ENCODE measurements at regions not wholly inside any gene's neighbourhood (a gene's known extent, or its start where the extent isn't known, plus 50 kb on each side); places are given as distances from the start of the nearest gene placed in this dataset.

- Histone ChIP-seq H3K4me1 (ENCODE audit: insufficient read depth, low read length) (no peaks in the 10 kb centered on the region), H3K9ac (ENCODE audit: low read length) (no peak overlapping the region), H3K4me2 (ENCODE audit: low read length) (no peak overlapping the region), H3K36me3 (ENCODE audit: insufficient read depth, low read length) (no peaks in the 10 kb centered on the region), H3K79me2 (ENCODE audit: insufficient read depth, low read length) (no peaks in the 10 kb centered on the region), H3K27me3 (ENCODE audit: insufficient read depth, low read length) (no peaks in the 10 kb centered on the region), H4K20me1 (ENCODE audit: insufficient read depth, low read length) (no peaks in the 10 kb centered on the region), H3K4me3 (ENCODE audit: insufficient read depth, low read depth, low read length) (no peak overlapping the region), H3K9me3 (ENCODE audit: insufficient read depth, low read depth, low read length) (no peaks in the 10 kb centered on the region), H2AFZ (ENCODE audit: low read depth, low read length) (no peak overlapping the region), H3K27ac (ENCODE audit: low read depth, low read length) (no peak overlapping the region)
- Mint-ChIP-seq H3K27me3 (ENCODE audit: low read depth, unreplicated experiment) (no peaks in the 10 kb centered on the region), H3K9me3 (ENCODE audit: unreplicated experiment) (no peaks in the 10 kb centered on the region), H3K4me3 (ENCODE audit: unreplicated experiment) (no peak overlapping the region), H3K36me3 (ENCODE audit: low read depth, unreplicated experiment) (no peaks in the 10 kb centered on the region), H3K27ac (ENCODE audit: unreplicated experiment) (no peak overlapping the region), H3K4me1 (ENCODE audit: low read depth, unreplicated experiment) (no peaks in the 10 kb centered on the region)
- no peak for DNase-seq (ENCODE audit: low read depth)
- TF ChIP-seq CTCF (IDR thresholded peaks at IDR 0.05; ENCODE audit: insufficient read depth, low read depth, low read length) (no peak), EZH2 (IDR thresholded peaks at IDR 0.05; ENCODE audit: insufficient read depth, low read length) (no peak)
- FAIRE-seq, result no peak
Measured at GRCh38 chrX:28303486-28303885, 283.8 kb upstream of the IL1RAPL1 start.

- Histone ChIP-seq H3K9me3 (ENCODE audit: insufficient read depth, low read depth, low read length) (no peaks in the 10 kb centered on the region), H3K4me2 (ENCODE audit: low read length) (no peak overlapping the region), H3K27me3 (ENCODE audit: insufficient read depth, low read length) (no peaks in the 10 kb centered on the region), H2AFZ (ENCODE audit: low read depth, low read length) (no peak overlapping the region), H3K9ac (ENCODE audit: low read length) (no peak overlapping the region), H3K27ac (ENCODE audit: low read depth, low read length) (no peak overlapping the region), H3K4me1 (ENCODE audit: insufficient read depth, low read length) (no peaks in the 10 kb centered on the region), H3K79me2 (ENCODE audit: insufficient read depth, low read length) (no peaks in the 10 kb centered on the region), H3K4me3 (ENCODE audit: insufficient read depth, low read depth, low read length) (no peak overlapping the region), H4K20me1 (ENCODE audit: insufficient read depth, low read length) (no peaks in the 10 kb centered on the region), H3K36me3 (ENCODE audit: insufficient read depth, low read length) (no peaks in the 10 kb centered on the region)
- no peak overlapping the region for H3K27ac Mint-ChIP-seq (ENCODE audit: unreplicated experiment)
- H3K9me3 Mint-ChIP-seq (ENCODE audit: unreplicated experiment), result no peaks in the 10 kb centered on the region
- TF ChIP-seq CTCF (IDR thresholded peaks at IDR 0.05; ENCODE audit: insufficient read depth, low read depth, low read length) (no peak), EZH2 (IDR thresholded peaks at IDR 0.05; ENCODE audit: insufficient read depth, low read length) (no peak)
- no peaks in the 10 kb centered on the region for H3K36me3 Mint-ChIP-seq (ENCODE audit: low read depth, unreplicated experiment)
- no peak for DNase-seq (ENCODE audit: low read depth)
- FAIRE-seq, result peak; percentile 76
- no peak overlapping the region for H3K4me3 Mint-ChIP-seq (ENCODE audit: unreplicated experiment)
- H3K27me3 Mint-ChIP-seq (ENCODE audit: low read depth, unreplicated experiment), result no peaks in the 10 kb centered on the region
- no peaks in the 10 kb centered on the region for H3K4me1 Mint-ChIP-seq (ENCODE audit: low read depth, unreplicated experiment)
Measured at GRCh38 chrX:28278726-28279125, 297.5 kb upstream of the DCAF8L1 start.

GRCh38 chrX:28278251-28278650 lies 297.0 kb upstream of the DCAF8L1 start:
- FAIRE-seq, result peak; percentile 32
- no peaks in the 10 kb centered on the region for H3K27me3 Mint-ChIP-seq (ENCODE audit: low read depth, unreplicated experiment)
- TF ChIP-seq CTCF (IDR thresholded peaks at IDR 0.05; ENCODE audit: insufficient read depth, low read depth, low read length) (no peak), EZH2 (IDR thresholded peaks at IDR 0.05; ENCODE audit: insufficient read depth, low read length) (no peak)

More at GRCh38 chrX:28278251-28278650, 297.0 kb upstream of the DCAF8L1 start:
- Histone ChIP-seq H4K20me1 (ENCODE audit: insufficient read depth, low read length) (no peaks in the 10 kb centered on the region), H3K9ac (ENCODE audit: low read length) (no peak overlapping the region), H3K4me3 (ENCODE audit: insufficient read depth, low read depth, low read length) (no peak overlapping the region), H3K4me1 (ENCODE audit: insufficient read depth, low read length) (no peaks in the 10 kb centered on the region), H3K79me2 (ENCODE audit: insufficient read depth, low read length) (no peaks in the 10 kb centered on the region), H3K36me3 (ENCODE audit: insufficient read depth, low read length) (no peaks in the 10 kb centered on the region), H3K27me3 (ENCODE audit: insufficient read depth, low read length) (no peaks in the 10 kb centered on the region), H3K9me3 (ENCODE audit: insufficient read depth, low read depth, low read length) (no peaks in the 10 kb centered on the region), H3K27ac (ENCODE audit: low read depth, low read length) (no peak overlapping the region), H3K4me2 (ENCODE audit: low read length) (no peak overlapping the region), H2AFZ (ENCODE audit: low read depth, low read length) (no peak overlapping the region)
- no peaks in the 10 kb centered on the region for H3K9me3 Mint-ChIP-seq (ENCODE audit: unreplicated experiment)
- no peaks in the 10 kb centered on the region for H3K4me1 Mint-ChIP-seq (ENCODE audit: low read depth, unreplicated experiment)
- no peak for DNase-seq (ENCODE audit: low read depth)
- H3K27ac Mint-ChIP-seq (ENCODE audit: unreplicated experiment), result no peak overlapping the region
- H3K4me3 Mint-ChIP-seq (ENCODE audit: unreplicated experiment), result no peak overlapping the region
- H3K36me3 Mint-ChIP-seq (ENCODE audit: low read depth, unreplicated experiment), result no peaks in the 10 kb centered on the region
